DND-41 (cell line): ENCODE measurements at regions not wholly inside any gene's neighbourhood (a gene's known extent, or its start where the extent isn't known, plus 50 kb on each side); places are given as distances from the start of the nearest gene placed in this dataset.

Experiments used
- ATAC-seq: fragments of 200-7000 bp; cut with Tn5 transposase; 3 replicates; pipeline ENCODE4 v1.9.1; 2021; ENCODE audit warnings: low read depth; ENCODE audit not compliant: insufficient read depth
- DNase-seq: peaks from one replicate; pipeline ENCODE4 v3.0.0-alpha.2; 2020
- H2AFZ ChIP-seq: 2 replicates; pipeline ENCODE4 v1.6.0; 2012; ENCODE audit warnings: low read depth, low read length
- H3K27ac ChIP-seq: 2 replicates; pipeline ENCODE4 v1.5.1; 2012; ENCODE audit warnings: low read length, inconsistent platforms
- H3K27me3 ChIP-seq: fragments of 200-600 bp; sonication (generic); 2 replicates; pipeline ENCODE4 v1.6.0; 2012; ENCODE audit warnings: low read length, mild to moderate bottlenecking, inconsistent platforms; ENCODE audit not compliant: insufficient read depth, poor library complexity
- H3K36me3 ChIP-seq: 2 replicates; pipeline ENCODE4 v1.5.1; 2012; ENCODE audit warnings: low read length, inconsistent platforms; ENCODE audit not compliant: insufficient read depth
- H3K4me1 ChIP-seq: 2 replicates; pipeline ENCODE4 v1.5.1; 2012; ENCODE audit warnings: mild to moderate bottlenecking, low read length; ENCODE audit not compliant: insufficient read depth
- H3K4me2 ChIP-seq: 2 replicates; pipeline ENCODE4 v1.6.0; 2012; ENCODE audit warnings: mild to moderate bottlenecking, moderate library complexity, low read length, inconsistent platforms; ENCODE audit not compliant: insufficient read depth
- H3K4me3 ChIP-seq, 2 experiments: fragments of 200-600 bp in 1 of 2; shearing (Covaris generic) in 1 of 2; 2 replicates each; pipeline ENCODE4 v1.5.1; 2012 to 2016; ENCODE audit warnings: inconsistent platforms in 2 of 2, low read length in 2 of 2, mild to moderate bottlenecking in 2 of 2, low read depth in 1 of 2, moderate library complexity in 1 of 2
- H3K79me2 ChIP-seq: 2 replicates; pipeline ENCODE4 v1.6.0; 2012; ENCODE audit warnings: low read length, inconsistent platforms; ENCODE audit not compliant: insufficient read depth
- H3K9ac ChIP-seq: 2 replicates; pipeline ENCODE4 v1.6.0; 2012; ENCODE audit warnings: low read depth, mild to moderate bottlenecking, inconsistent platforms, low read length, moderate library complexity
- H3K9me3 ChIP-seq: 2 replicates; pipeline ENCODE4 v1.5.1; 2012; ENCODE audit warnings: low read length, moderate library complexity, mild to moderate bottlenecking, inconsistent platforms; ENCODE audit not compliant: insufficient read depth, severe bottlenecking
- H4K20me1 ChIP-seq: 2 replicates; pipeline ENCODE4 v1.6.0; 2012; ENCODE audit warnings: low read length; ENCODE audit not compliant: insufficient read depth
- EZH2 ChIP-seq: IDR thresholded peaks from 3 replicates; pipeline ENCODE4 v1.6.1; 2012; ENCODE audit warnings: borderline replicate concordance, low read depth, mild to moderate bottlenecking, moderate library complexity, low read length, inconsistent platforms; ENCODE audit not compliant: severe bottlenecking
- TF ChIP-seq, protein P1 (sequence below): IDR thresholded peaks from 2 replicates; pipeline ENCODE4 v1.5.1; 2012; ENCODE audit warnings: borderline replicate concordance, low read length, moderate library complexity, mild to moderate bottlenecking; ENCODE audit not compliant: poor library complexity, severe bottlenecking; ENCODE audit errors: extremely low read depth

- no peak for TF ChIP-seq EZH2
- TF ChIP-seq, protein P1, sequence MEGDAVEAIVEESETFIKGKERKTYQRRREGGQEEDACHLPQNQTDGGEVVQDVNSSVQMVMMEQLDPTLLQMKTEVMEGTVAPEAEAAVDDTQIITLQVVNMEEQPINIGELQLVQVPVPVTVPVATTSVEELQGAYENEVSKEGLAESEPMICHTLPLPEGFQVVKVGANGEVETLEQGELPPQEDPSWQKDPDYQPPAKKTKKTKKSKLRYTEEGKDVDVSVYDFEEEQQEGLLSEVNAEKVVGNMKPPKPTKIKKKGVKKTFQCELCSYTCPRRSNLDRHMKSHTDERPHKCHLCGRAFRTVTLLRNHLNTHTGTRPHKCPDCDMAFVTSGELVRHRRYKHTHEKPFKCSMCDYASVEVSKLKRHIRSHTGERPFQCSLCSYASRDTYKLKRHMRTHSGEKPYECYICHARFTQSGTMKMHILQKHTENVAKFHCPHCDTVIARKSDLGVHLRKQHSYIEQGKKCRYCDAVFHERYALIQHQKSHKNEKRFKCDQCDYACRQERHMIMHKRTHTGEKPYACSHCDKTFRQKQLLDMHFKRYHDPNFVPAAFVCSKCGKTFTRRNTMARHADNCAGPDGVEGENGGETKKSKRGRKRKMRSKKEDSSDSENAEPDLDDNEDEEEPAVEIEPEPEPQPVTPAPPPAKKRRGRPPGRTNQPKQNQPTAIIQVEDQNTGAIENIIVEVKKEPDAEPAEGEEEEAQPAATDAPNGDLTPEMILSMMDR = no peak
- Histone ChIP-seq H2AFZ (no peak overlapping the region), H3K27ac (no peak overlapping the region), H3K4me1 (no peaks in the 10 kb centered on the region), H3K79me2 (no peaks in the 10 kb centered on the region), H3K9ac (no peak overlapping the region), H3K4me3 (no peak overlapping the region), H3K9me3 (no peaks in the 10 kb centered on the region), H4K20me1 (no peaks in the 10 kb centered on the region), H3K36me3 (no peaks in the 10 kb centered on the region), H3K4me2 (no peak overlapping the region), H3K27me3 (no peaks in the 10 kb centered on the region)
- DNase-seq (no peak), ATAC-seq (no peak)
Observed at GRCh38 chr1:81327103-81327710, 473.5 kb upstream of the ADGRL2 start.

DNA sequence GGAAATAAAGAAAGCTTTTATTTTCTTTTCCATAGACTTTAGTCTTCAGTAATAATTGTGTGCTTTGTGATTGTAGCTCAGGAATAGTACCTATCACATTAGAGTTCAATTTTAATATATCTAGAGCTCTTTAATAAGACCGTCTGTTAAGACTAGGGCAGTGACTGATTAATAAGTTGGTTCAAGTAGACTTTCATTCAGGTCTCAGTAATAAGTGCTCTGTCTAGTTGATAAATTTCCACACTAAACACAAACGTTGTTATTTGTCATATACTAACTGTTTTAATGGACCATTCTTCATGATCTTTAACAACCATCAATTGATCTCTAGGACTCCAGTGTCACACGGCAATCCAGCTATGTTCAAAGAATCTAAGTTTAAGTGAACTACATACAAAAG is 474.5 kb upstream of the ADGRL2 start:
- Histone ChIP-seq H3K4me3 (no peak overlapping the region), H3K4me1 (no peaks in the 10 kb centered on the region), H3K27ac (no peak overlapping the region), H3K9ac (no peak overlapping the region), H4K20me1 (no peaks in the 10 kb centered on the region), H3K4me2 (no peak overlapping the region), H3K9me3 (no peaks in the 10 kb centered on the region), H3K36me3 (no peaks in the 10 kb centered on the region), H3K27me3 (no peaks in the 10 kb centered on the region), H2AFZ (no peak overlapping the region), H3K79me2 (no peaks in the 10 kb centered on the region)
- no peak for ATAC-seq
- TF ChIP-seq EZH2 = no peak
- TF ChIP-seq, protein P1 = no peak
- no peak for DNase-seq

- no peak for DNase-seq
- no peaks in the 10 kb centered on the region for H3K36me3 ChIP-seq
- H4K20me1 ChIP-seq = no peaks in the 10 kb centered on the region
- H3K27ac ChIP-seq = no peak overlapping the region
- H3K9ac ChIP-seq = no peak overlapping the region
- ATAC-seq = no peak
- H3K79me2 ChIP-seq = no peaks in the 10 kb centered on the region
- no peak overlapping the region for H3K4me3 ChIP-seq
- no peaks in the 10 kb centered on the region for H3K9me3 ChIP-seq
- H3K4me2 ChIP-seq = no peak overlapping the region
- H2AFZ ChIP-seq = no peak overlapping the region
- TF ChIP-seq, protein P1 = no peak
- no peaks in the 10 kb centered on the region for H3K27me3 ChIP-seq
- no peaks in the 10 kb centered on the region for H3K4me1 ChIP-seq
Observed at GRCh38 chr1:81325397-81325796, 475.3 kb upstream of the ADGRL2 start.

DNA sequence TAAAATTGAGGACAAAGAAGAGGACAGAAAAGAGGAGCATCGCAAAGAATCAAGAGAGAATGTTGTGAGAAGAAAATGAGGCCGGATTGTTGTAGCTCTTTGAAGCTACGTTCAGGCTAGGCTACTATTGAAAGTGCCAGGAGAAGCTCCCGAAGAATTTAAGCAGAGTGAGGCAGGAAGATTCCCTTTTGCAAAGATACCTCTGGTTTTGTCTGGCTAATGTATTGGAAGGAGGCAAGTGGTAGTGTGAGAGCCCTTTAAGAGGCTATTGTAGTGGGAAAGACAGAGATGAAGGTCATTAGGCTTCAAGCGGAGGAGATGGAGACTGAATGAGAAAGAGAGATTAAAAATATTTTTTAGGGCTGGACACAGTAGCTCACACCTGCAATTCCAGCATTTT is 476.9 kb upstream of the ADGRL2 start:
- Histone ChIP-seq H3K9ac (no peak overlapping the region), H3K79me2 (no peaks in the 10 kb centered on the region), H3K27me3 (no peaks in the 10 kb centered on the region), H2AFZ (no peak overlapping the region), H3K9me3 (no peaks in the 10 kb centered on the region), H4K20me1 (no peaks in the 10 kb centered on the region), H3K4me1 (no peaks in the 10 kb centered on the region), H3K36me3 (no peaks in the 10 kb centered on the region), H3K4me2 (no peak overlapping the region), H3K4me3 (no peak overlapping the region), H3K27ac (no peak overlapping the region)
- DNase-seq (no peak), ATAC-seq (no peak)
- TF ChIP-seq, protein P1 = no peak
- TF ChIP-seq EZH2 = no peak
